ENCODE measurements at regions not wholly inside any gene's neighbourhood (a gene's known extent, or its start where the extent isn't known, plus 50 kb on each side); places are given as distances from the start of the nearest gene placed in this dataset.
"Not testable (repeated sequence)": the region's sequence is repeated elsewhere in the genome, so short reads cannot be mapped to it uniquely, and the experiment has no call there.

DNA sequence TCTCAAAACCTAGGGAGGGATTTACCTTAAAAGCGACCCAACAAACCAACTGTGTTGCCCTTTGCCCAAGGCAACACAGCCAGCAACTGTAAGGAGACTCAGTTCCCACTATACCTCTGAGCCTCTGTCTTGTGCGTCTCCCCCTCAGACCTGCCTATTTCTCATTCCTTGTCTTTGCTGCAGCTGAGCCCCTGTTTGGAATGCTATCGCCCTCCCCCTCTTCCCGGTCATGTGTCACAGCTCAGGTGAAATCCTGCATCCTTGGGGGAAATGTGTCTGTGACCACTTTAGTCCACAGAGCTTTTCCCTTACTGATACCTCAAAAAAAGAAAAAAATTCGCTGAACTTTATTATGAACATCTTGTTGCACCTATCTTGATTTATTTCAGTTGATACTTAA lies 52.0 kb upstream of the LRIG1 start:
- DNase-seq (ENCODE audit: extremely low read depth in 1 of 11, low read depth in 9 of 11, low spot score in 4 of 11) = no peak

DNA sequence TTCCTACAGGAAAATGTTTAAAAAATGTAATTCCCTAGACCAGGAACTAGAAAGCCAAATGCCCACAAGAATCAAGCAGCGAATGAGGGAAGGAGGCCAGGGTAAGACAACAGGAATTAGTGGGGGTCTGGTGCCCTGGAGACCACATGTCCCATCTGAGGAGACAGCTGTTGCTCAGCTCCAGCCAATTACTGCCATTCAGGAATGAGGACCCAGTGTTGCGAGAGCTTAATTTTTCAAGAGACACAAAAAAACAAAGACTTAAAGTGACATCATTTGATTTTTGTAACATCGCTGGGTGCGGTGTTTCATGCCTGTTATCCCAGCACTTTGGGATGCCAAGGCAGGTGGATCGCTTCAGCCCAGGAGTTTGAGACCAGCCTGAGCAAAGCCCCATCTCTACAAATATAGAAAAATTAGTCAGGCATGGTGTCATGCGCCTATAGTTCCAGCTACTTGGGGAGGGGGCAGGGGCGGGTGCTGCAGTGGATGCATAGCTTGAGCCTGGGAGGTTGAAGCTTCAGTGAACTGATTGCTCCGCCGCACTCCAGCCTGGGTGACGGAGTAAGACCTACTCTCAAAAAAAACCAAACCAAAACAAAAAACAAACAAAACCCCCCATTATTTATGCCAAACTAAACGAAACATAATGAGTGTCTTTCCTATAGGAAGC lies 52.8 kb upstream of the LRIG1 start:
- DNase-seq (ENCODE audit: extremely low read depth in 1 of 11, low read depth in 9 of 11, low spot score in 4 of 11) = no peak

DNA sequence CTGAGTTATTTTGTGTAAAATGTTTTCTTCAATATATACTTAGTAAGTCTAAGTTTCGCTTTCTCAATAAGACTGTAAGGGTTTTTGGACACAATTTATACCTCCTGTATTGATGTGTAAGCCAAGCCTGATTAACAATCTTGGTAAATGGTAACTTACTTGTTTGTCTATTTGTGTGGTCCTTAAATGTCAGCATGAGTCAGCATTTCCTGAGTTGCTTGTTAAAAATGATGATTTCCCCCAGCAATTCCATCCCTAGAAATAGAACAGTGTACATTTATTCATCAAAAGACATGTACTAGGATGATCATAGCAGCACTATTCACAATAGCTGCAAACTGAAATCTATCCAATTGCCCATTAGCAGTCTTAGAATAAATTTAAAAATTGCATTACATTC lies 53.4 kb upstream of the LRIG1 start:
- DNase-seq (ENCODE audit: extremely low read depth in 1 of 11, low read depth in 9 of 11, low spot score in 4 of 11) = no peak

DNA sequence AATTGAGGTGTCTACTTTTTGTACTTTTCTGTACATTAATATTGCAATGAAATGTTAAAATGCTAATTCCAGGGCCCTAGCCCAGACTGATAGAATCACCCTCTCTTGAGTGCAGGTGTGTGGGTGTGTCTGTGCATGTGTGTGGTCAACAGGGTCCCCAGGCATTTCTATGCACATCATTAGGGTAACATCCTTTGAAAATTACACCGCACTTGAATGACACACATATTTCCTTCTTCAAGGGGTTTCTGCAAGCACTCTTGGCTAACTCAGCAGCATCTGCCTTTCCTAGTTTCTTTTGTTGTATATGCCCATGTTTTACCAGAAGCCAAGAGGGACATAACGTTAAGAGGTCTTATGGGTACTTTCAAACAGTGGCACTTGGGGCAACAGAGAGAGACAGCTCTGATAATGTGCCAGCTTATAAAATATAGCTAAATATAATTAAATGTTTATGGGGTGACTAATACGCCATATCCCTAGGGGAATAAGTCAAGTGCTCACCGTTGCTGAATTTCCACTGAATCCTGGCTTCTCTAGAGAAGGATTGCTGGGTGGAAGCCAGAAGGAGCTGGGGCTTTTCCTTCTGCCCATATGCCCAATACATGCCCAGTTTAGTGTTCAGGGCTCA lies 54.5 kb upstream of the LRIG1 start:
- no peak for DNase-seq (ENCODE audit: extremely low read depth in 1 of 11, low read depth in 9 of 11, low spot score in 4 of 11)

DNA sequence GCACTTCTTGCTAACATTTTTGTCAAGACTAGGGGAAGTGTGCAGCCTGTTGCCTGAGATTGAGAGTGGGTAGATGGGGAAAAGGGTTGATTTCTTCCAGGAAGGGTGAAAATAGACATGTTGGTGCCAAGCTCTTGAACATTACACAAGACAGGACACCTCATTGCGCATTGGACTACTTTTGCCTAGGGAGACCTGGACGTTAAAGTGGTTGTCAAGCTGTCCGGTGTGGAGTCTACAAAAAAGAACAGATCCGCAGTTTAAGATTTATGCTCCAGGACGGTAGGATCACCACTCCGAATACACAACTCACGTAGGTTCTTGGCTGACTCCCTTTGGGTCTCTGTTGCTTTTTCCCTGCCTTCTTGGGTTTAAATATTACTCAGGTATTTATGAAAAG lies 56.3 kb upstream of the LRIG1 start:
- DNase-seq (ENCODE audit: extremely low read depth in 1 of 11, low read depth in 9 of 11, low spot score in 4 of 11) = no peak

DNA sequence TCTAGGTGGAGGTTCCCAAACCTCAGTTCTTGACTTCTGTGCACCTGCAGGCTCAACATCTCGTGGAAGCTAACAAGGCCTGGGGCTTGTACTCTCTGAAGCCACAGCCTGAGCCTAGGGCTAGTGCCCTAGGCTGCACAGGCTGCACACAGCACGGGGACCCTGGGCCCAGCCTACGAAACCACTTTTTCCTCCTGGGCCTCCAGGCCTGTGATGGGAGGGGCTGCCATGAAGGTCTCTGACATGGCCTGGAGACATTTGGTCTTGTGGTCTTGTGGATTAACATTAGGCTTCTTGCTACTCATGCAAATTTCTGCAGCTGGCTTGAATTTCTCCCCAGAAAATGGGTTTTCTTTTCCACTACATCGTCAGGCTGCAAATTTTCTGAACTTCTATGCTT lies 59.1 kb upstream of the LRIG1 start:
- DNase-seq (ENCODE audit: extremely low read depth in 1 of 11, low read depth in 9 of 11, low spot score in 4 of 11) = not testable (repeated sequence)

DNA sequence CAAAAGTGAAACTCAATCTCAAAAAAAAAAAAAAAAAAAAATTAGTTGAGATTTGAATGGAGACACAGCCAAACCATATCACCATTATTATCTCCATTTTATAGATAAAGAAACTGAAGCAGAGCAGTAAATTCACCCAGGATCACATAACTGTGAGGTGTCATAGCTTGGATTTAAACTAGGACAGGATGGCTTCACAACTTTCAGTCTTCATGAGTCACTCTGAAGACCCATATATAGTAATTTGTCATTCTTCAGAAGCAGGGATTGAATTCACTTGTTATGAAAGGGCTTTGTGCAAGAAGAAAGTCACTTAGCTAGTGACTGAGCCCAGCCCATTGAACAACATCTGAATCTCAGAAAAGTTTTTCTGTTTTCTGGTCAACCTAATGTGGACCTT lies 60.5 kb upstream of the LRIG1 start:
- no peak for DNase-seq (ENCODE audit: extremely low read depth in 1 of 11, low read depth in 9 of 11, low spot score in 4 of 11)

DNA sequence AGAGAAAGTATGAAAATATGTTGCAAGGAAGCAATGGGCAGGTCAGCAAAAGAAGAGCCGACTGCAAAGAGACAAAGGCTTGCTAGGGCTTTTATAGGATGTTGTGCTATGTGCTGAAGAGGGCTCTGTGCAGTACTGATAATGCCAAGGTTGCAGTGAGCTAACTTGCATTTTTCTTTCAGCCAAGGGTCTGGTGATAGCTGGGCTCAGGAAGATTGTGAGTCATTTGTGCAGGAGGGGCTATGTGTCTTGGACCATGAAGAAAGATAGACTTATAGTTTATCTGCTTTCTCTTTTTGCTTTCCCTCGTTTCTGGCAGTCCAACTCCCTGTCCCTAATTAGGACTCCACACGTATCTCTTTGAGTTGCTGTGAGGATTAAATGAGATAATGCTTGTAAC lies 64.5 kb upstream of the LRIG1 start:
- no peak for DNase-seq (ENCODE audit: extremely low read depth in 1 of 11, low read depth in 9 of 11, low spot score in 4 of 11)

DNA sequence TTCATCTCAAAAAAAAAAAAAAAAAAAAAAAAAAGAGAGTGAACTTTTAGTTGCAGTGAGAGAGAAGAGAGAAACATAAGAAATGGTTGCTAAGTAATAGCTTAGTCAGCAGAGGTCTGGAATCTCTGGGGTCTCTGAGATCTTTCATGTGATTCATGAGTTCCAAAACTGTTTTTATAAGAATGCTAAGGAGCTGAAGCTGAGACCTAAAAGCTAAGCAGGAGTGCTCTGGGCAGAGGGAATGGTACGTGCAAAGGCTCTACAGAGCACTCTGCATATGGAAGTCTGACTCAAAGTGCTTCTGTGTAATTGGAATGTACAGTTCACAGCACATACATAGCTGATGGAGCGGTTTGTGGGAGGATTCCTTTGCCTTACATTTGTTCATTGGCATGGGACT lies 66.3 kb upstream of the LRIG1 start:
- DNase-seq (ENCODE audit: extremely low read depth in 1 of 11, low read depth in 9 of 11, low spot score in 4 of 11) = no peak

DNA sequence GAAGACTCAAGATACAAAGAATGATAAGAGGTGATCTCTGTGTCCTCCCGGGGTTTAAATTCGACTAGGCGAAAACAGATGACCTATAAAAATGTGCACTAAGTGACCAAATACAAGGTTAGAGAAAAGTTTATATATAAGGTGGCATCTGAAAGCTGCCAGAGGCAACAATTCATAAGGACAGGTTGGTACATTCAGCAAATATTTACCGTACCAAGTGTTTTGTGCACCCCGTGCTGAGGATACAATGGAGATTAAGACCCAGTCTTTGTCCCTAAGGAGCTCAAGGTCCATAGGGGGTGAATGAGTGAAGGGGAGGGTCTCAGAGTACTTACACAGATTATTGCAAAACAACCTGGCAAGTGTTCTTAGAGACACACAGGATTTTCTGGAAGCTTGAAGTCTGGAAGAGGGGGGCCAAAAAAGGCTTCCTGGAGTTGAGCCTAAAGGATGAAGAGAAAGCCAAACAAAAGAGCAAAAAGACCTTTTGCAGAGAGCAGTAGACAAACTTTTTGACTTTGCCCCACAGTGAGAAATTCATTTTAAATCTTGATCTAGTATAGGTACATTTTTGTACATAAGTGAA lies 71.4 kb upstream of the LRIG1 start:
- no peak for DNase-seq (ENCODE audit: extremely low read depth in 1 of 11, low read depth in 9 of 11, low spot score in 4 of 11)

DNA sequence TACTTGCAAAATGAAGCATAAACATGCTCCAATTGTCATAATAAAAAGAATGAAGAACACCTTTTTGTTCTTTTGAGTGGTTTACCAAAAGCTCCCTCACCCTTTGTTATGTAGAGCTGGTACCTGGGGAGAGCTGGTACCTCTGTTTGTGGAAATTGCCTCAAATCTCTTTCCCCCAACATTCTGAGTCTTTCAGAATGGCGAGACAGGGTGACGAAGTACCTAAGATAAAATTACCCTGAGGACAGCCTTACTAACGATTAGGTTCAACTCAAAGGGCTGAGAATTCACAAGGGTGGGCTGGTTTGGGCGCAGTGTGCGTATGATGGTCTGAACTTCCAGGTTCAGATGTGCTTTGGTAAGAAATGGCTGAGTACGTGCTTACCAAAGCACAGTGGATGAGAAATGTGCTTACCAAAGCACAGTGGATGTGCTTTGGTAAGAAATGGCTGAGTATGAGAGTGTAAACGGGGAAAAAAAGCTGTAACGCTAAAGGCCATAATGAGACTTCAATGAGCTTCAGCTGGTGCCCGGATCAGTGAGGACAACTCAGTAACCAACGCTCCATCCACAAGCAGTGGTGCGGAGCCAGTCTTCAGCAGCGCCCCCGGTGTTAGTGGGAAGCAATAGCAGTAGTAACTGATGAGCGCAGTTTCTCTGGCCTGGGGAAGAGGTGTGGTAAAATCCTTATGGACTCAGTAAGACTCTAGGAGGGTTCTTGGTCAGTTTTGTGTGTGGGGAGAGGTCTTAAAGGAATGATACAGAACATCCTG lies 72.3 kb upstream of the LRIG1 start:
- no peak for DNase-seq (ENCODE audit: extremely low read depth in 1 of 11, low read depth in 9 of 11, low spot score in 4 of 11)

DNA sequence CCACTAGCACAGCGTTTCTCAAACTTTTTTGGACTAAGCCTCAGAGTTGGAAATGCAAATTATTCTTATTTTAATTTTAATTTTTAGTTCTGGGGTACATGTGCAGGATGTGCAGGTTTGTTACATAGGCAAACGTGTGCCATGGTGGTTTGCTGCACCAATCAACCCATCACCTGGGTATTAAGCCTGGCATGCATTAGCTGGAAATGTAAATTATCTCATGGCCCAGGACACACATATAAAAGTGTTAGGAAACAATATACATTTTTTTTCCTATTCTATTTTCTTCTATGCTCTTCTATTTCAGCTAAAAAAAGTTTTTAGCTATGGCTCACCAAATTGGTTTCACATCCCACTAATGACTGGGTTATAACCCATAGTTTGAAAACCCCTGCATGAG lies 73.3 kb upstream of the LRIG1 start:
- no peak for DNase-seq (ENCODE audit: extremely low read depth in 1 of 11, low read depth in 9 of 11, low spot score in 4 of 11)

DNA sequence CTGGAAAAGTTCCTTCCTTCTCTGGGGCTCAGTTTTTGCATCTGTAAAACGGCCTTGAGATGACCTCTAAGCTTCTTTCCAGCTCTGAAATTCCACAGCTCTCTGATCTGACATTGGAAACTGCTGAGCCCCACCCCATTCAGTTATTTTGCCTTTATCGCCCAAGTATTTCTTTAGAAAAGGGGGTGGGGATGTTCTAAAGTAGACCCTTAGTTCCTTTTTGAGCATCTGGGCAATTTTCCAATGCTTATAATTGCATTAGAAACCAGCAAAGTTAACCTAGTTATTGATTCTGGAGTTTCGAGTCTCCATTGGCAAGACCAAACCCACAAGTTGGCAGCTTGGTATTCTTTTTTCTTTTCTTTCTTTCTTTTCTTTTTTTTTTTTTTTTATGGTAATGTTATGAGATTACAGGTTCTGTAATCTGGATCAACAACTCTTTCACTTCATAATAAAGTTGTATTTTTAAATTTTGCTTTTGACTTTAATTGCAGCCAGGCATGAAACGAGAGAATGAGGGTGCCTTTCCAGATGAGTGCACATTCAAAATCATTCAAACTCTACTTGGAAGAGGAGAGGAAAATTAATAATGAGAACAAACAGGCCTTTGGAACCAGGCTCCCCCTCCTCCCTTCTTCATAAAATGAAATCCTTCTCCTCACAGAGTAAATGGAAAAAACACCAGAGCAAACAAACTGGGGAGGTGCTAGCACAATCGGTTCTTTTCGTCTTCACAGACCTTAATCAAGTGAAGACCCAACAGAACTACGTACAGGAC lies 76.8 kb upstream of the LRIG1 start:
- no peak for DNase-seq (ENCODE audit: extremely low read depth in 1 of 11, low read depth in 9 of 11, low spot score in 4 of 11)

DNA sequence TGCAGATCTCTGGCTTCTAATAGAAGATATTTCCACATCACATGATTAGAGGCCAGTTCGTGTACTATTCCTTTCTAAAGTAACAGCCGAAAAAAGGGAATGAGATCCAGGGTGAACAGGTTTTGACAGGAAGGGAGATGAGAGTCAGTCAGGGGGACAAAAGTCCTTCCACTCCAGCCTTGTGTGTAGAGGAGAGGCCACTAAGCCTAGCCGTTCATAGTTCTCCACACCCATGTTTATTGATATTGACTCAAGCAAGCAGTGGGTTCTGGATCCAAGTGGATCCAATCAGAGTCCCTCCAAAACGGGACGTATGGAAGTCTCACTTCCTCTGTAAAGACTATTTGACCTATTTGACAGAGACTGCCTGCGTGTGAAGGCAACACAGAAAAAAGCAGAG lies 80.4 kb upstream of the LRIG1 start:
- DNase-seq (ENCODE audit: extremely low read depth in 1 of 11, low read depth in 9 of 11, low spot score in 4 of 11) = no peak

DNA sequence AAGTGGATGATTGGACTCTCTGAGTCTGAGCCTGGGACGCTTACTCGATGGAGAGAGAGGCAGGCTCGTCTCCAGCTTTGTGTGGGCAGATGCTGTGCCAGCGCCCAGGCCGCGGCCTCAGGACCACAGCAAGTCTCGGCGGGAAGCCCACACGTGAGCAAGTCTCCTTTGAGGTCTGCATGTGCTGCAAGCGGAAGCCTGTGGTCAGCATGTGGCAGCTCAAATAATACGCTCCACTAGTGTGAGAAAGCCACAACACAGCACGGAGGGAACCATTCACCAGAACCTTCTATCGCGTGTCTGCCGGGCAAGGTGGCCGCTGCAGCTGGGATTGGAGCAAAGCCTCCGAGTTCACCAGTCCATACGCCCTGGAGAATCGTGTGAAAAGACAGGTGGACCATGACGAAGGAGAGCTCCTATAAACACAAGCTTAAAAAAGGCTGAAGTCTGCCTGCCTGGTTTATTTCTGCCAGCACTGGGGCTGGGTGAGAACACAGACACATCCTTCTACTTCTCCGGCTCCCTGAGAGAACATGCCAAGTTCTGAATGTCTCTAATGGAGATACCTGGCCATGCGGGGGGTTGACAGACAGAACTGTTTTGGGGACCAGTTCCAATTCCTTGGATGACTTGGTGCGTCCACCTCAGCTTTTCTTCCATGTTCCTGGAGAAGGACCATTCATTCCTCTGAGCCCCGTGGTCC lies 82.0 kb upstream of the LRIG1 start:
- no peak for DNase-seq (ENCODE audit: extremely low read depth in 1 of 11, low read depth in 9 of 11, low spot score in 4 of 11)

DNA sequence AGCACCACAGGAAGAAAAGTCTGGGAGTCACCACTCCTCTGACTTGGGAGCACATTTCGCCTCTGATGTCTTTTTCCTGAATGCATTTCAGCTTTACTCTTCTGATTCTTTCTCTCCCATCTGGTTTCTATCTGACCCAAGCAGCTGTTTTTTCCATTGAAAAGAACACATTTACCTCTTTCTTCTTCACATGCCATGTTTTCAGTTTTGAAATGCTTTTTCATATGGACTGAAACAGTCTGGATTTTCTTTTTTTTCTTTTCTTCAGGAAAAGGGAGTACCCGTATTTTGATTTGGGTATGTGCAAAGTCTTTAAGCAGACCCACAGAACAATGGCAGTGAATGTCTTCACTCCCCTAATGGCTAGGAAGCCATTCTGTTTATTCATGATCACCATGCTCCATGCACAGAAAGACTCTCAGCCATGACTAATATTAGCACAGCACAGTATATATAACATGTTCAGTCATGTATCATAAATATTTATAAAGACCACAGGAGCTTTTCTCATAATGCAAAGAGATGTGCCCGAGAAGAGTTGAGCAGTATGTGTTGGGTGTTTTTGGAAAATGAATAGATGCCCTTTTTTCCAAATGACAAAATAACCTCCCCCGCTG lies 82.7 kb upstream of the LRIG1 start:
- DNase-seq (ENCODE audit: extremely low read depth in 1 of 11, low read depth in 9 of 11, low spot score in 4 of 11) = no peak

DNA sequence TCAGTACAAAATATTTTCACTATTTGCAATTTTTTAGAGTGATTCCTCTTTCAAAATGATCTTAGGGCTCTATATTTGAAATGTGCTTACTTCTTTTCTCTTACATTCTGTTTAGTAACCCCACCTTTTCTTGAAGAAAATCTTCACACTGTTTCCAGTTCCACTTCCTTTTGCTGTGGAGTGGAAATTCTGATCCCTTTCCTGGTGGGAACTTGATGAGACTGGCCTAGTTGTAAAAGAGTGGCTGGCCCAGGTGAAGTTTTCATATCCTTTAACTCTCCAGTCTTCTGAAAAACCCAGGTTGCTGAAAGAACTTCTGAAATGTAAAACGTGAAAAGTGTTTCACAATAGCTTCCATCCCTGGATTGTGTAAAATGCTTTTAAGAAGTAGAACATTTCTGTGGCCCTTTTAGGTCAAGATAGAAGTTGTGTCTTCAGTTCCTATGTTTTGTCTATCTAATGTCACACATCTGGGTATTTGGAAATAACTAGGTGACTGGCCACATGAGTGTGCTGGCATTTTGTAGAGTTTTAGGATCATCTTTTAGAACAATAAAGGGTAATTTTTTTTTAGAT lies 84.8 kb upstream of the LRIG1 start:
- no peak for DNase-seq (ENCODE audit: extremely low read depth in 1 of 11, low read depth in 9 of 11, low spot score in 4 of 11)

DNA sequence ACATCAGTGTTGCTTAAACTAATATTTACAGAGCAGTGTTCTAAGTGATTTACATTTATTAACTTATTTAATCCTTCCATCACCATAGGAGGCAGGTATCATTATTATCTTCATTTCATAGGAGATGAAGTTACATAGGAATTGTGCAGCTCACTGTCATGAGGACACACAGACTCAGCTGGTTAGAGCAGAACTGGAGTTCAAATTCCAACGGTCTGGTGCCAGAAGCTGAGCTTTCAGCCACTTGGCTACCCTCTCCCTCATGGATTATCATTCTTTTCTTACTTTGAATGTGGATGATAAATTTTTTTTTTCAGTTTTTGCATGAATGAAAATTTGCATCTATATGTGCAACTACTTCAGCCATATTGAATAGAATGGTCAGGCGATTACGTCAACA lies 86.0 kb upstream of the LRIG1 start:
- DNase-seq (ENCODE audit: extremely low read depth in 1 of 11, low read depth in 9 of 11, low spot score in 4 of 11) = no peak
